CD14-positive monocyte (primary cell): ENCODE measurements at regions not wholly inside any gene's neighbourhood (a gene's known extent, or its start where the extent isn't known, plus 50 kb on each side); places are given as distances from the start of the nearest gene placed in this dataset.

Experiments used
- DNase-seq, 3 donors: peaks; one replicate each; pipeline ENCODE4 v3.0.0-alpha.2; 2011 to 2022
- H2AFZ ChIP-seq: 2 replicates; pipeline ENCODE4 v1.6.0; 2012; ENCODE audit warnings: mild to moderate bottlenecking, low read depth, low read length, inconsistent platforms; ENCODE audit not compliant: insufficient read depth, poor library complexity, severe bottlenecking
- H3K27ac ChIP-seq, 2 donors: 1 replicate in 1 of 2; 2 replicates in 1 of 2; pipeline ENCODE4 v1.5.1; 2012 to 2013; ENCODE audit warnings: low read length in 2 of 2, control low read depth in 1 of 2, inconsistent platforms in 1 of 2, low read depth in 1 of 2, mild to moderate bottlenecking in 1 of 2
- H3K27me3 ChIP-seq, 2 donors: one replicate each; pipeline versions ENCODE4 v1.6.0 to v1.6.1; 2011 to 2013; ENCODE audit warnings: low read length in 2 of 2; ENCODE audit not compliant: control insufficient read depth in 2 of 2, insufficient read depth in 2 of 2
- H3K36me3 ChIP-seq, 2 donors: replicated peaks in 1 of 2; 1 replicate in 1 of 2; 2 replicates in 1 of 2; pipeline versions ENCODE4 v1.5.1 to v1.6.1; 2012 to 2013; ENCODE audit warnings: low read length in 2 of 2, control low read depth in 1 of 2, inconsistent platforms in 1 of 2, mild to moderate bottlenecking in 1 of 2; ENCODE audit not compliant: insufficient read depth in 2 of 2, control insufficient read depth in 1 of 2
- H3K4me1 ChIP-seq, 2 donors: 1 replicate in 1 of 2; 2 replicates in 1 of 2; pipeline versions ENCODE4 v1.5.1 to v1.6.1; 2012 to 2013; ENCODE audit warnings: low read length in 2 of 2, control low read depth in 1 of 2, inconsistent platforms in 1 of 2, mild to moderate bottlenecking in 1 of 2, moderate library complexity in 1 of 2; ENCODE audit not compliant: insufficient read depth in 2 of 2, control insufficient read depth in 1 of 2
- H3K4me2 ChIP-seq: replicated peaks from 2 replicates; pipeline ENCODE3; 2012; ENCODE audit warnings: low read length, moderate library complexity, mild to moderate bottlenecking; ENCODE audit not compliant: poor library complexity, severe bottlenecking; ENCODE audit errors: extremely low read depth
- H3K4me3 ChIP-seq, 3 experiments: fragments of 200-600 bp in 1 of 3; sonication (generic) in 1 of 3; replicated peaks in 1 of 3; 1 replicate in 2 of 3; 2 replicates in 1 of 3; pipeline ENCODE4 v1.5.1; 2011 to 2013; ENCODE audit warnings: low read length in 3 of 3, mild to moderate bottlenecking in 3 of 3, control low read depth in 2 of 3, low read depth in 2 of 3, inconsistent platforms in 1 of 3, moderate library complexity in 1 of 3
- H3K79me2 ChIP-seq: 2 replicates; pipeline ENCODE4 v1.6.0; 2012; ENCODE audit warnings: mild to moderate bottlenecking, control low read depth, inconsistent platforms, low read length, moderate library complexity; ENCODE audit not compliant: insufficient read depth
- H3K9ac ChIP-seq: 2 replicates; pipeline ENCODE4 v1.6.0; 2017; ENCODE audit warnings: low read length, mild to moderate bottlenecking; ENCODE audit not compliant: insufficient read depth, poor library complexity, severe bottlenecking
- H3K9me3 ChIP-seq, 2 donors: replicated peaks in 1 of 2; 1 replicate in 1 of 2; 2 replicates in 1 of 2; pipeline versions ENCODE4 v1.5.1 to v1.6.1; 2012 to 2013; ENCODE audit warnings: low read length in 2 of 2, control low read depth in 1 of 2; ENCODE audit not compliant: control insufficient read depth in 1 of 2, insufficient read depth in 1 of 2
- H4K20me1 ChIP-seq: 2 replicates; pipeline ENCODE4 v1.6.0; 2012; ENCODE audit warnings: mild to moderate bottlenecking, low read length, control low read depth, moderate library complexity; ENCODE audit not compliant: insufficient read depth
- H3K27ac Mint-ChIP-seq, 7 donors: one replicate each; pipeline ENCODE4 v1.8.0; 2020; ENCODE audit warnings: mild to moderate bottlenecking in 7 of 7, mixed read lengths in 7 of 7, moderate library complexity in 6 of 7, inconsistent platforms in 2 of 7
- H3K27me3 Mint-ChIP-seq, 3 donors: one replicate each; pipeline ENCODE4 v1.8.0; 2021 to 2022; ENCODE audit warnings: low read depth in 3 of 3, mild to moderate bottlenecking in 3 of 3, mixed read lengths in 3 of 3, moderate library complexity in 3 of 3, inconsistent platforms in 1 of 3
- H3K36me3 Mint-ChIP-seq, 2 donors: one replicate each; pipeline ENCODE4 v1.8.0; 2020; ENCODE audit warnings: mixed read lengths in 2 of 2, inconsistent platforms in 1 of 2, mild to moderate bottlenecking in 1 of 2
- H3K4me1 Mint-ChIP-seq: one replicate; pipeline ENCODE4 v1.8.0; 2020; ENCODE audit warnings: mild to moderate bottlenecking, mixed read lengths
- H3K4me3 Mint-ChIP-seq, 2 donors: one replicate each; pipeline ENCODE4 v1.8.0; 2020; ENCODE audit warnings: mild to moderate bottlenecking in 2 of 2, mixed read lengths in 2 of 2, moderate library complexity in 1 of 2
- H3K9me3 Mint-ChIP-seq, 7 donors: one replicate each; pipeline ENCODE4 v1.8.0; 2020 to 2022; ENCODE audit warnings: mixed read lengths in 7 of 7, mild to moderate bottlenecking in 6 of 7, moderate library complexity in 6 of 7, inconsistent platforms in 2 of 7
- CTCF ChIP-seq: fragments of 200-600 bp; IDR thresholded peaks from one replicate; pipeline ENCODE4 v1.8.0; 2022; ENCODE audit warnings: antibody characterized with exemption, mild to moderate bottlenecking
- WGBS: methylation state at CpG from one replicate; pipeline ENCODE4 v1.1.5; 2013; ENCODE audit warnings: missing lambda C conversion rate; ENCODE audit not compliant: insufficient coverage; 5-methylcytosine and 5-hydroxymethylcytosine counted together
- intact Hi-C, 2 donors: fragments of 100-400 bp; cut with micrococcal nuclease; formaldehyde crosslinking; loops; one replicate each; pipeline versions ENCODE4 v1.15.0 to v1.15.1; 2023

GRCh38 chr11:2072551-2073261 lies 66.5 kb downstream of the IGF2 start:
- Histone ChIP-seq H3K4me1 (no peaks in the 10 kb centered on the region), H3K79me2 (no peaks in the 10 kb centered on the region), H2AFZ (no peak overlapping the region), H3K4me2 (no peak overlapping the region), H4K20me1 (no peaks in the 10 kb centered on the region), H3K4me3 (no peak overlapping the region), H3K9ac (no peak overlapping the region), H3K27me3 (peaks cover 0 to 2% of the 10 kb centered on the region in 2 donors), H3K36me3 (no peaks in the 10 kb centered on the region), H3K27ac (no peak overlapping the region), H3K9me3 (no peaks in the 10 kb centered on the region)
- no peaks in the 10 kb centered on the region for H3K4me1 Mint-ChIP-seq
- H3K9me3 Mint-ChIP-seq = no peaks in the 10 kb centered on the region
- no peak overlapping the region for H3K27ac Mint-ChIP-seq
- no peaks in the 10 kb centered on the region for H3K36me3 Mint-ChIP-seq
- H3K27me3 Mint-ChIP-seq = peaks cover 4 to 10% (median 6%) of the 10 kb centered on the region in 3 donors
- intact Hi-C loops = no loop called here
- DNase-seq = no peak
- WGBS = 90% methylated on average over 13 of the region's 13 CpGs
- no peak for TF ChIP-seq CTCF
- H3K4me3 Mint-ChIP-seq = no peak overlapping the region

GRCh38 chr11:2071748-2072385 lies 67.3 kb downstream of the IGF2 start:
- no peak for DNase-seq
- H3K27me3 ChIP-seq = no peaks in the 10 kb centered on the region
- Mint-ChIP-seq H3K9me3 (no peaks in the 10 kb centered on the region), H3K27me3 (peaks cover 1 to 6% (median 4%) of the 10 kb centered on the region in 3 donors), H3K4me1 (no peaks in the 10 kb centered on the region), H3K4me3 (no peak overlapping the region), H3K27ac (no peak overlapping the region), H3K36me3 (no peaks in the 10 kb centered on the region)
- no peaks in the 10 kb centered on the region for H4K20me1 ChIP-seq
- no peak overlapping the region for H3K4me3 ChIP-seq
- H3K36me3 ChIP-seq = no peaks in the 10 kb centered on the region
- intact Hi-C loops = no loop called here
- no peak overlapping the region for H2AFZ ChIP-seq
- no peak for TF ChIP-seq CTCF
- H3K4me1 ChIP-seq = no peaks in the 10 kb centered on the region
- H3K79me2 ChIP-seq = no peaks in the 10 kb centered on the region
- H3K4me2 ChIP-seq = no peak overlapping the region
- 92% methylated on average over 6 of the region's 11 CpGs for WGBS
- H3K27ac ChIP-seq = no peak overlapping the region
- no peaks in the 10 kb centered on the region for H3K9me3 ChIP-seq
- H3K9ac ChIP-seq = no peak overlapping the region
